ENCODE measurements at regions not wholly inside any gene's neighbourhood (a gene's known extent, or its start where the extent isn't known, plus 50 kb on each side); places are given as distances from the start of the nearest gene placed in this dataset.

- 44 to 81% (median 49%) methylated on average over 1 of the region's 1 CpG for WGBS, 5 donors
- Histone ChIP-seq H3K27me3 (replicated peaks in 1 of 7) (no peaks in the 10 kb centered on the region), H3K27ac (no peak overlapping the region), H3K9me3 (peaks cover 0 to 40% (median 18%) of the 10 kb centered on the region in 8 donors), H3K4me1 (no peaks in the 10 kb centered on the region), H3K36me3 (no peaks in the 10 kb centered on the region), H3K4me3 (no peak overlapping the region)
- intact Hi-C loops (cut with DNase I; ENCODE audit: low total_unique reads) = no loop called here
- DNase-seq = no peak
- TF ChIP-seq, protein P1, sequence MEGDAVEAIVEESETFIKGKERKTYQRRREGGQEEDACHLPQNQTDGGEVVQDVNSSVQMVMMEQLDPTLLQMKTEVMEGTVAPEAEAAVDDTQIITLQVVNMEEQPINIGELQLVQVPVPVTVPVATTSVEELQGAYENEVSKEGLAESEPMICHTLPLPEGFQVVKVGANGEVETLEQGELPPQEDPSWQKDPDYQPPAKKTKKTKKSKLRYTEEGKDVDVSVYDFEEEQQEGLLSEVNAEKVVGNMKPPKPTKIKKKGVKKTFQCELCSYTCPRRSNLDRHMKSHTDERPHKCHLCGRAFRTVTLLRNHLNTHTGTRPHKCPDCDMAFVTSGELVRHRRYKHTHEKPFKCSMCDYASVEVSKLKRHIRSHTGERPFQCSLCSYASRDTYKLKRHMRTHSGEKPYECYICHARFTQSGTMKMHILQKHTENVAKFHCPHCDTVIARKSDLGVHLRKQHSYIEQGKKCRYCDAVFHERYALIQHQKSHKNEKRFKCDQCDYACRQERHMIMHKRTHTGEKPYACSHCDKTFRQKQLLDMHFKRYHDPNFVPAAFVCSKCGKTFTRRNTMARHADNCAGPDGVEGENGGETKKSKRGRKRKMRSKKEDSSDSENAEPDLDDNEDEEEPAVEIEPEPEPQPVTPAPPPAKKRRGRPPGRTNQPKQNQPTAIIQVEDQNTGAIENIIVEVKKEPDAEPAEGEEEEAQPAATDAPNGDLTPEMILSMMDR (IDR thresholded peaks at IDR 0.05 in 8 of 11, conservative IDR thresholded peaks at IDR 0.05 in 3 of 11) = no peak
- no peak for TF ChIP-seq POLR2A (IDR thresholded peaks at IDR 0.05)
- TF ChIP-seq POLR2AphosphoS5 (IDR thresholded peaks at IDR 0.05) = no peak
These were observed 308.9 kb upstream of the LMO3 start for GRCh38 chr12:16914853-16915252.

DNA sequence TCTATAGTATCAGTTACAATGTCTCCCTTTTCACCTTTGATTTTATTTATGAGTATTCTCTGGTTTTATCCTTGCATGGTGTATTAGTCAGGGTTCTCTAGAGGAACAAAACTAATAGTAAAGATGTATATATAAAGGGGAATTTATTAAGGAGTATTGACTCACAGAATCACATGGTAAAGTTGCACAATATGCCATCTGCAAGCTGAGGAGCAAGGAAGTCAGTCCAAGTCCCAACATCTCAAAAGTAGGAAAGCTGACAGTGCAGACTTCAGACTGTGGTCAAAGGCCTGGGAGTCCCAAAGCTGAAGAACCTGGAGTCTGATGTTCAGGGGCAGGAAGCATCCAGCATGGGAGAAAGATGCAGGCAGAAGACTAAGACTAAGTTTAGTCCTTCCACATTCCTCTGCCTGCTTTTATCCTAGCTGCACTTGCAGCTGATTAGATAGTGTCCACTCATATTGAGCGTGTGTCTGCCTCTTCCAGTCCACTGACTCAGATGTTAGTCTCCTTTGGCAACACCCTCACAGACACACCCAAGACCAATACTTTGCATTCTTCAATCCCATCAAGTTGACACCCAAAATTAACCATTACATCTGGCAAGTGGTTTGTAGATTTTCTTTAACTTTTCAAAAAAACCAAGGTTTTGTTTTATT, 308.0 kb upstream of the LMO3 start:
- no peak overlapping the region for H3K27ac ChIP-seq
- no peak overlapping the region for H3K4me3 ChIP-seq
- no peaks in the 10 kb centered on the region for H3K36me3 ChIP-seq
- peaks cover 0 to 36% (median 12%) of the 10 kb centered on the region in 8 donors for H3K9me3 ChIP-seq
- DNase-seq = no peak
- no peaks in the 10 kb centered on the region for H3K27me3 ChIP-seq (replicated peaks in 1 of 7)
- WGBS, 5 donors = 73 to 89% (median 83%) methylated on average over 1 of the region's 1 CpG
- no peaks in the 10 kb centered on the region for H3K4me1 ChIP-seq
- TF ChIP-seq POLR2AphosphoS5 (IDR thresholded peaks at IDR 0.05) (no peak), POLR2A (IDR thresholded peaks at IDR 0.05) (no peak)
- TF ChIP-seq, protein P1 (IDR thresholded peaks at IDR 0.05 in 8 of 11, conservative IDR thresholded peaks at IDR 0.05 in 3 of 11) = no peak
- intact Hi-C loops (cut with DNase I; ENCODE audit: low total_unique reads) = no loop called here

DNA sequence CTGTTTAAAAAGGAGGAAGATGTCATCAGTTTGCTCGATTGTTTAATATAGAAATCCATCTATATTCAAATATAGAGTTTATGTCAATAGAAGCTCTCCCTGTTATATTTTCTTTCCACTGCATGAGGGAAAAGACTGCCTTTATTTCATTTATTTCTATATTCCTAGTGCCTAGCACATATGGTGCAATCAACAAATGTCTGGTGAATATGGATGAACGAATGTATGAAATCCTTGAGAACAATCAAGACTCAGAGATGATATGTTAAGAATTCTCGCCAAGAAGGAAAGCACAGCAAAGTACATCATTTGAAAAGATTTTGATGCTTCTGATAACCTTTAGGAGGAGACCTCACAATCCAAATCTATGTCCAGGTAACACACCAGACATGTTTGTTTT, 296.0 kb upstream of the LMO3 start:
- H3K9me3 ChIP-seq = peaks cover 0 to 42% (median 14%) of the 10 kb centered on the region in 8 donors
- DNase-seq = no peak
- H3K27me3 ChIP-seq (replicated peaks in 1 of 7) = no peaks in the 10 kb centered on the region
- H3K4me3 ChIP-seq = no peak overlapping the region
- TF ChIP-seq, protein P1 (IDR thresholded peaks at IDR 0.05 in 8 of 11, conservative IDR thresholded peaks at IDR 0.05 in 3 of 11) = no peak
- TF ChIP-seq POLR2AphosphoS5 (IDR thresholded peaks at IDR 0.05) = no peak
- no peak for TF ChIP-seq POLR2A (IDR thresholded peaks at IDR 0.05)
- H3K4me1 ChIP-seq = no peaks in the 10 kb centered on the region
- 69 to 87% (median 77%) methylated on average over 3 of the region's 3 CpGs for WGBS, 5 donors
- no peaks in the 10 kb centered on the region for H3K36me3 ChIP-seq
- intact Hi-C loops (cut with DNase I; ENCODE audit: low total_unique reads) = no loop called here
- no peak overlapping the region for H3K27ac ChIP-seq

DNA sequence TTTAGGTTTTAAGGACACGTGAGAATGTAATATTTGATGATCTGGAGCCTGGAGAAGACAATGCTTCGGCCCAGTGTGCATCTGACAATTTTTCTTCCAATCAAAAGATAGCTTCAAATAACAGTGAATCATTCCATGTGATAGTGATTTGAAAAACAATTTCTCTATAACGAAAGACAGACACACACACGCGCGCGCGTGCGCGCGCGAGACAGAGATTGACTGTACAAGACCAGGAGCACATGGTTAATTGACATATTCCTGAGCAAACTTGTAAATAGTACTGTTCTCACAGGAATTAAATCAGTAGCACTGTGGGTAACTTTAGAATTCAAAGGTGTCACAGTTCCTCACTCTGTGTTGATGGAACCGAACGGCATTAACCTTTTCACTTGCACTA, 287.5 kb upstream of the LMO3 start:
- TF ChIP-seq, protein P1 (IDR thresholded peaks at IDR 0.05 in 8 of 11, conservative IDR thresholded peaks at IDR 0.05 in 3 of 11) = no peak
- TF ChIP-seq POLR2A (IDR thresholded peaks at IDR 0.05) (no peak), POLR2AphosphoS5 (IDR thresholded peaks at IDR 0.05) (no peak)

More for the DNA sequence above, 287.5 kb upstream of the LMO3 start:
- Histone ChIP-seq H3K27me3 (replicated peaks in 1 of 7) (no peaks in the 10 kb centered on the region), H3K4me1 (no peaks in the 10 kb centered on the region), H3K36me3 (no peaks in the 10 kb centered on the region), H3K9me3 (peaks cover 0 to 13% (median 9%) of the 10 kb centered on the region in 8 donors), H3K27ac (no peak overlapping the region), H3K4me3 (no peak overlapping the region)
- DNase-seq = no peak
- intact Hi-C loops (cut with DNase I; ENCODE audit: low total_unique reads) = no loop called here
- 85 to 94% (median 92%) methylated on average over 14 of the region's 14 CpGs for WGBS, 5 donors

Data from spleen (tissue), 11 donors.